ENCODE measurements at regions not wholly inside any gene's neighbourhood (a gene's known extent, or its start where the extent isn't known, plus 50 kb on each side); places are given as distances from the start of the nearest gene placed in this dataset.

DNA sequence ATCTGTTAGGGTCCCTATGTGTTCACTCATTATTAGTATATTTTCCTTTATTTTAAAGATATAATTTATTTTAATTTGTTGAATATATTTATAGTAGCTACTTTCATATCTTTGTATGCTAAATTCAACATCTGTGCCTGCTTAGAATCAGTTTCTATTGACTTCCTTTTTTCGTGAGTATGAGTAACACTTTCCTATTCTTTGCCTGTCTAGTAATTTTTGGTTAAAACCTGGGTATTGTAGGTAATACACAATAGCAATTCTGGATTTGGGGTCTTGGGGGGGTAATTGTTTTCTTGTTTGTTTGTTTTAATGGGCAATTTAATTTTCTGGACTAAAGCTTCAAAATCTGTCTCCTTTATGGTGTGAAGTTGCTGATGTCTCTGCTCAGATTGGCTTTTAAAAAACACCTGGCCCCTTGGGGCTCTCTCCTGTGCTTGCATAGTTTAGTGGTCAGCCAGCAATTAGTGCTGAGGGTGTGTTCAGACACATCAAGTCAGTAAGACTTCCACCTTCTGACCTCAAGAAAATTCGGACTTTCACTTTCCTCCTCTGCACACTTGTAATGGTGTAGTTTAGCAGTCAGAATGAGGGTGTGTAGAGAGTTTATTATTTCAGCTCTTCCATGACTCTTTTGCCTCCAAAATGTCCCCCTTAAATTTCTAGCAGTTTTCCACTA, 124.4 kb upstream of the MAP1B start:
- H3K27me3 ChIP-seq (ENCODE audit: control insufficient read depth, insufficient read depth, low read length) = no peaks in the 10 kb centered on the region
- no peaks in the 10 kb centered on the region for H3K36me3 ChIP-seq (replicated peaks; ENCODE audit: control insufficient read depth, insufficient read depth, low read length)

GRCh38 chr5:71986101-71986500, 121.2 kb upstream of the MAP1B start:
- no peak overlapping the region for H3K4me3 ChIP-seq (ENCODE audit: insufficient read depth, low read depth, low read length)

More for the DNA sequence above, 124.4 kb upstream of the MAP1B start:
- no peak for DNase-seq
- no peak overlapping the region for H3K4me3 ChIP-seq (ENCODE audit: insufficient read depth, low read depth, low read length)

DNA sequence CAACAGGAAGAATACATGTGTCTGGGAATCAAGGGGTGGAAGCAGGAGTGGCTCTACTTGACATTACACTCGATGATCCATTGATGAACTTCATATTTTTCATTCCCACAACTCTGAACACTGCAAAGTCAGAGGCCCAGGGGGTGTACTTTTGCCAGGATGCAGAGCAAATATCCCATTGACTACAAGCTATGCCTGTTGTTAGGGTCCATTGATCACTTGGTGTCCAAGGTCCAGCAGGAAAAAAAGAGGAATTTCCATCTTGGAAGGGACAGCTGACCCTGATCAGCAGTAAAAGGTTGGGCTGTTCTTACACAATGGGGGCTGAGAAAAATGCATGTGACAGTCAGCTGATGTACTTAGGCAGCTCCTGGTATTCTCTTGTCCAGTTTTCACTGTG, 118.5 kb upstream of the MAP1B start:
- no peaks in the 10 kb centered on the region for H3K27me3 ChIP-seq (ENCODE audit: control insufficient read depth, insufficient read depth, low read length)
- DNase-seq = no peak
- H3K4me3 ChIP-seq (ENCODE audit: insufficient read depth, low read depth, low read length) = no peak overlapping the region
- no peaks in the 10 kb centered on the region for H3K36me3 ChIP-seq (replicated peaks; ENCODE audit: control insufficient read depth, insufficient read depth, low read length)

More at GRCh38 chr5:71986101-71986500, 121.2 kb upstream of the MAP1B start:
- DNase-seq = no peak
- no peaks in the 10 kb centered on the region for H3K36me3 ChIP-seq (replicated peaks; ENCODE audit: control insufficient read depth, insufficient read depth, low read length)
- no peaks in the 10 kb centered on the region for H3K27me3 ChIP-seq (ENCODE audit: control insufficient read depth, insufficient read depth, low read length)

DNA sequence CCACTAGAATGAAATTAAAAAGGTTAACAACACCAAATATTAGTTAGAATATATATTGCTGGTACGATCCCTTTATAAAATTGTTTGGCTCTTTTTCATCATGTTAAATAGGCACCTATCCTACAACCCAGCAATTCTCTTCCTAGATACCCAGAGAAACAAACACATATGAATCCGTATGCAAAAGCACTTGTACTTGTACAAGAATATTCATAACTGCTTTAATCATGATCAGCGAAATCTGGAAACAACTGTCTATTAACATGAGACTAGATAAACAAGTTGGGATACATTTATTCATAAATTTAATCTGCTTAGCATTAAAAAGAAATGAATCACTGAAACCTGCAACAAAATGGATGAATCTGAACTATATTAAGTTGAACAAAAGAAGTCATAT, 113.7 kb upstream of the MAP1B start:
- Histone ChIP-seq H3K27me3 (ENCODE audit: control insufficient read depth, insufficient read depth, low read length) (no peaks in the 10 kb centered on the region), H3K4me3 (ENCODE audit: insufficient read depth, low read depth, low read length) (no peak overlapping the region), H3K36me3 (replicated peaks; ENCODE audit: control insufficient read depth, insufficient read depth, low read length) (no peaks in the 10 kb centered on the region)
- no peak for DNase-seq

DNA sequence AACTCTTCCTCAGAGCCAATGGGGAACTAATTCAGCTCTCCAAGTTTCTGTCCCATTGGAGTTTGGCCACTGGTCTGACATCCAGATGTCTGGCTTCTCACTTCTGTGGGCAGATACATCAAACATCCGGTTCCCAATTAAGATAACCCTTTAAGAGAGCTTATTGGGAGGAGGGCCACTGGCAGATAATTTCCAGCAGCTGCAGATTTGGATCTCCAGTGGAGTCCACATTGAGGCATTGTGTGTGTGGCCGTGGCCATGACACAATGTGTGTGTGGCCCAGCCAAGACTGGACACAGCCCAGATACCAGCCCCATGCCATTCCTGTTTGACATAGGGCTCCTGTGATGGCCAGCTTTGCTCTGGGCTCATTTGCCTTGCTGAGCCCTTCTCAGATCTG, 110.5 kb upstream of the MAP1B start:
- no peak overlapping the region for H3K4me3 ChIP-seq (ENCODE audit: insufficient read depth, low read depth, low read length)
- no peaks in the 10 kb centered on the region for H3K27me3 ChIP-seq (ENCODE audit: control insufficient read depth, insufficient read depth, low read length)
- DNase-seq = no peak
- H3K36me3 ChIP-seq (replicated peaks; ENCODE audit: control insufficient read depth, insufficient read depth, low read length) = no peaks in the 10 kb centered on the region

DNA sequence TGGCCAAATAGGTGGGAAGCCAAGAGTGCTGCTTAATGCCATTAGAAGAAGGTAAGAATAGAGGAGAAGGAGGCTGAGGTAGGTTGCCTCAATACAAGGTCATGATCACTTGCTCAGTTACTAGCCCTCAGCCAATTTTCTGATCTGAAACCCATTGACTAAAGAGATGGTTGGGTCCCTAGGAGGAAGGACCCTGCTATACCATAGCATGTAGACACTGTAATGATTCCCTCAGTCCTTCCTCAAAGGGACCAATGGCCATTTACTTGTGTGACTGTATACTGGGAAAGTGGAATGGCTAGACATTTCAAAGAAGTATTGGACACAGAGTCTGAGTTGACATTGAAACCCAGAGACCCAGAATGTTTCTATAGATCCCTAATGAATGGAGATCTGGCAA, 108.5 kb upstream of the MAP1B start:
- H3K27me3 ChIP-seq (ENCODE audit: control insufficient read depth, insufficient read depth, low read length) = no peaks in the 10 kb centered on the region

GRCh38 chr5:72000707-72001106, 106.6 kb upstream of the MAP1B start:
- Histone ChIP-seq H3K4me3 (ENCODE audit: insufficient read depth, low read depth, low read length) (no peak overlapping the region), H3K27me3 (ENCODE audit: control insufficient read depth, insufficient read depth, low read length) (no peaks in the 10 kb centered on the region), H3K36me3 (replicated peaks; ENCODE audit: control insufficient read depth, insufficient read depth, low read length) (no peaks in the 10 kb centered on the region)
- no peak for DNase-seq

More for the DNA sequence above, 108.5 kb upstream of the MAP1B start:
- DNase-seq = no peak
- H3K36me3 ChIP-seq (replicated peaks; ENCODE audit: control insufficient read depth, insufficient read depth, low read length) = no peaks in the 10 kb centered on the region
- no peak overlapping the region for H3K4me3 ChIP-seq (ENCODE audit: insufficient read depth, low read depth, low read length)

- Histone ChIP-seq H3K27me3 (ENCODE audit: control insufficient read depth, insufficient read depth, low read length) (no peaks in the 10 kb centered on the region), H3K36me3 (replicated peaks; ENCODE audit: control insufficient read depth, insufficient read depth, low read length) (no peaks in the 10 kb centered on the region), H3K4me3 (ENCODE audit: insufficient read depth, low read depth, low read length) (no peak overlapping the region)
- no peak for DNase-seq
These were observed 101.6 kb upstream of the MAP1B start for GRCh38 chr5:72005671-72006070.

DNA sequence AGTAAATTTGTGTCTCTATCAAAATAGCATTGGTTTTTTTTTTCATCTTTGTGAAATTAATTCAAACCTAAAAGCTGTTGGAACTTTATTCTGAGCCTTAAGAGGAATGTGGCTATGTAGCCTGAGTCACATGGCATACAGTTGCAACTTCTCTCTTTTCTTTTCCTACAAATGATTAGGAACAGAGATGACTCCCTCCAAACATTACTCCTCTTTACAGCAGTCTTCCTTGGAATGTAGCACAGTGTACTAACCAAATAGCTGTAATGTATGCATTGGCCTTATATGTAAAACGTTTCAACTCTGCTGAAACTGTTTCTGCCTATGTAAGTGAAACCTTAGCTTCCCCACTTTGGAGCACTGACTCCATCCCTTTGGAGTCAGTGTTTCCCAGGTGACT, 100.9 kb upstream of the MAP1B start:
- no peak overlapping the region for H3K4me3 ChIP-seq (ENCODE audit: insufficient read depth, low read depth, low read length)
- H3K27me3 ChIP-seq (ENCODE audit: control insufficient read depth, insufficient read depth, low read length) = no peaks in the 10 kb centered on the region
- no peaks in the 10 kb centered on the region for H3K36me3 ChIP-seq (replicated peaks; ENCODE audit: control insufficient read depth, insufficient read depth, low read length)
- DNase-seq = no peak

DNA sequence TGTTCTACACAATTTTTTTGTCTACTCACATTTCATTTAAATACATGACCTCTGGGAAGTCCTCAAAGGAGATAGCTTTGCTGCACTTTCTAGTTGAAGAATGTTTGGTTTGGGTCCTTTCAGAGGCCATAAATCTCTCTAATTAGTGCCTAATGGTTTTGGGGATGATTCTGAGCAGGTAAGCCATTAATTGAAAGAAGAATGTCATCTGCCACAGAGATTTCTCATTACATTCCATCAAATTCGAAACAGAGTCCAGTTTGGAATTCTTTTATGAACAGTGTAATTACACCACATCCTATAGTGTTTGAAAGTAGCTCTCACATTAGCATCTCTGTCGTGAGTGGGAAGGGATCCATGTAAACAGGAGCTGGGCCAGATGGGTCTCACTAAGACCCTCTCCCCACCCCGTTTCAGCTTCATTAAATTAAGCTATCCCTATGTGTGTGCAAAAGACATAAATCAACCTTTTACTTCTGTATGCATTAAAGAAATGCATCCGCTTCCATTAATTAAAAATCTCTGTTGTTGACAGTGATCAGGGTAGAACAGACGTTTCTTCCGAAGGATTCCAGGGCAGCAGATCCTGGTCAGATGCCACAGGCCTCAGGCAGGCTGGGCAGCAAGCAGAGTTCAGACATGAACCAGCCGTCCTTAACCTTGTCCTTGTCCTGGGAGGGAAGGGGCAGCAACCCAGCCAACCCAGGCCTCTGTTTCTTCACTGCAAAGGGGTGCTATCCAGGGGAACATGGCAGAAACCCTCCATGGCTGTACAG, 99.8 kb upstream of the MAP1B start:
- DNase-seq = no peak
- Histone ChIP-seq H3K36me3 (replicated peaks; ENCODE audit: control insufficient read depth, insufficient read depth, low read length) (no peaks in the 10 kb centered on the region), H3K4me3 (ENCODE audit: insufficient read depth, low read depth, low read length) (no peak overlapping the region), H3K27me3 (ENCODE audit: control insufficient read depth, insufficient read depth, low read length) (no peaks in the 10 kb centered on the region)

GRCh38 chr5:72009280-72009679, 98.0 kb upstream of the MAP1B start:
- Histone ChIP-seq H3K4me3 (ENCODE audit: insufficient read depth, low read depth, low read length) (no peak overlapping the region), H3K36me3 (replicated peaks; ENCODE audit: control insufficient read depth, insufficient read depth, low read length) (no peaks in the 10 kb centered on the region), H3K27me3 (ENCODE audit: control insufficient read depth, insufficient read depth, low read length) (no peaks in the 10 kb centered on the region)
- no peak for DNase-seq

GRCh38 chr5:72010430-72010829, 96.8 kb upstream of the MAP1B start:
- Histone ChIP-seq H3K27me3 (ENCODE audit: control insufficient read depth, insufficient read depth, low read length) (no peaks in the 10 kb centered on the region), H3K4me3 (ENCODE audit: insufficient read depth, low read depth, low read length) (no peak overlapping the region), H3K36me3 (replicated peaks; ENCODE audit: control insufficient read depth, insufficient read depth, low read length) (no peaks in the 10 kb centered on the region)
- no peak for DNase-seq

DNA sequence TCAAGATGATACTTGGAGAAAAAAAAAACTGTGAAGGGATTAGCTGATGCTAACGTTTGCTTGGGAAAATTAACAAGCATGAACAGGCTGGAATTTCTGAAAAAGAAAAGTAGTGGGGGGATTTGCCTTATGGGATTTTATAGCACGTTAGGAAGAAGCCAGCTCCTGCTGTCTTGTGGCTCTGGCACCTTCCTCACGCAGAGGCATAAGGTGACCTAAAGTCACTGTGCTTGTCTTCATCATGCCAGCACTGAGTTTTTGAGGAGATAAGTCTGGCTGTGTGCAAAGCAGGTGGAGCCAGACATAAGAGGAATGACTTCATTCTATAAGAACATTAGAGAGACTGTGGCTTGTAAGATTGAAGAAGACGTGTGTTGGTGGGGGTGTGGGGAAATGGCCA, 94.4 kb upstream of the MAP1B start:
- DNase-seq = no peak
- H3K36me3 ChIP-seq (replicated peaks; ENCODE audit: control insufficient read depth, insufficient read depth, low read length) = no peaks in the 10 kb centered on the region
- no peak overlapping the region for H3K4me3 ChIP-seq (ENCODE audit: insufficient read depth, low read depth, low read length)
- H3K27me3 ChIP-seq (ENCODE audit: control insufficient read depth, insufficient read depth, low read length) = no peaks in the 10 kb centered on the region

- DNase-seq = peak; percentile 19
- no peaks in the 10 kb centered on the region for H3K27me3 ChIP-seq (ENCODE audit: control insufficient read depth, insufficient read depth, low read length)
- H3K4me3 ChIP-seq (ENCODE audit: insufficient read depth, low read depth, low read length) = no peak overlapping the region
- no peaks in the 10 kb centered on the region for H3K36me3 ChIP-seq (replicated peaks; ENCODE audit: control insufficient read depth, insufficient read depth, low read length)
These were observed 93.3 kb upstream of the MAP1B start for GRCh38 chr5:72013766-72014624.
